ENCODE measurements at regions not wholly inside any gene's neighbourhood (a gene's known extent, or its start where the extent isn't known, plus 50 kb on each side); places are given as distances from the start of the nearest gene placed in this dataset.

GRCh38 chr2:55111570-55112228, 61.4 kb upstream of the RTN4 start:
- Histone ChIP-seq H3K27ac (replicated peaks) (peak overlapping the region; percentile 76), H3K9me3 (replicated peaks) (no peaks in the 10 kb centered on the region), H3K27me3 (ENCODE audit: low read depth) (no peaks in the 10 kb centered on the region), H3K4me3 (peak overlapping the region; percentile 18), H3K36me3 (no peaks in the 10 kb centered on the region), H3K4me1 (peaks cover 25% of the 10 kb centered on the region)
- peak; percentile 36 for DNase-seq
- intact Hi-C loops (cut with micrococcal nuclease) = no loop called here
- no peak for TF ChIP-seq CTCF (IDR thresholded peaks at IDR 0.05; ENCODE audit: borderline replicate concordance)

GRCh38 chr2:55111230-55111569, 60.9 kb upstream of the RTN4 start:
- no peak overlapping the region for H3K4me3 ChIP-seq
- H3K27ac ChIP-seq (replicated peaks) = peak overlapping the region; percentile 76
- no peak for DNase-seq
- no peaks in the 10 kb centered on the region for H3K9me3 ChIP-seq (replicated peaks)
- H3K4me1 ChIP-seq = peaks cover 25% of the 10 kb centered on the region
- no peaks in the 10 kb centered on the region for H3K27me3 ChIP-seq (ENCODE audit: low read depth)
- intact Hi-C loops (cut with micrococcal nuclease) = no loop called here
- TF ChIP-seq CTCF (IDR thresholded peaks at IDR 0.05; ENCODE audit: borderline replicate concordance) = no peak
- H3K36me3 ChIP-seq = no peaks in the 10 kb centered on the region

- Histone ChIP-seq H3K9me3 (replicated peaks) (no peaks in the 10 kb centered on the region), H3K27ac (replicated peaks) (no peak overlapping the region), H3K36me3 (no peaks in the 10 kb centered on the region), H3K27me3 (ENCODE audit: low read depth) (no peaks in the 10 kb centered on the region), H3K4me3 (no peak overlapping the region), H3K4me1 (peaks cover 25% of the 10 kb centered on the region)
- DNase-seq = no peak
- intact Hi-C loops (cut with micrococcal nuclease) = loop anchor here (10.0 kb wide), 1 partner anchor 55 kb away; the partner anchor contains the start of gene RTN4
- TF ChIP-seq CTCF (IDR thresholded peaks at IDR 0.05; ENCODE audit: borderline replicate concordance) = no peak
These were observed 59.1 kb upstream of the RTN4 start for GRCh38 chr2:55109219-55109891.

- no peak for DNase-seq
- Histone ChIP-seq H3K27ac (replicated peaks) (no peak overlapping the region), H3K4me3 (no peak overlapping the region), H3K9me3 (replicated peaks) (no peaks in the 10 kb centered on the region), H3K36me3 (no peaks in the 10 kb centered on the region), H3K4me1 (peaks cover 25% of the 10 kb centered on the region), H3K27me3 (ENCODE audit: low read depth) (no peaks in the 10 kb centered on the region)
- TF ChIP-seq CTCF (IDR thresholded peaks at IDR 0.05; ENCODE audit: borderline replicate concordance) = no peak
- intact Hi-C loops (cut with micrococcal nuclease) = loop anchor here (10.0 kb wide), 1 partner anchor 54 kb away; the partner anchor contains the start of gene RTN4
These were observed 58.4 kb upstream of the RTN4 start for GRCh38 chr2:55108456-55109160.

- Histone ChIP-seq H3K4me3 (no peak overlapping the region), H3K9me3 (replicated peaks) (no peaks in the 10 kb centered on the region), H3K36me3 (no peaks in the 10 kb centered on the region), H3K4me1 (peaks cover 18% of the 10 kb centered on the region), H3K27ac (replicated peaks) (no peak overlapping the region), H3K27me3 (ENCODE audit: low read depth) (no peaks in the 10 kb centered on the region)
- intact Hi-C loops (cut with micrococcal nuclease) = loop anchor here (10.0 kb wide), 1 partner anchor 53 kb away; the partner anchor contains the start of gene RTN4
- no peak for DNase-seq
- no peak for TF ChIP-seq CTCF (IDR thresholded peaks at IDR 0.05; ENCODE audit: borderline replicate concordance)
These were observed 57.2 kb upstream of the RTN4 start for GRCh38 chr2:55107436-55107835.
